Osteoblast (primary cell): ENCODE measurements at regions not wholly inside any gene's neighbourhood (a gene's known extent, or its start where the extent isn't known, plus 50 kb on each side); places are given as distances from the start of the nearest gene placed in this dataset.
A peak's percentile ranks its signal among the peaks of the same experiment; 100 is the strongest.
"Not testable (repeated sequence)": the region's sequence is repeated elsewhere in the genome, so short reads cannot be mapped to it uniquely, and the experiment has no call there.

Source experiments
- DNase-seq: peaks from one replicate; pipeline ENCODE4 v3.0.0; 2011; ENCODE audit warnings: low spot score, mixed read lengths; ENCODE audit not compliant: insufficient read length; ENCODE audit errors: missing footprints
- H2AFZ ChIP-seq: 2 replicates; pipeline ENCODE4 v1.6.0; 2011; ENCODE audit warnings: mild to moderate bottlenecking, low read length
- H3K27ac ChIP-seq: 2 replicates; pipeline ENCODE4 v1.5.1; 2011; ENCODE audit warnings: mild to moderate bottlenecking, low read depth, low read length, moderate library complexity
- H3K27me3 ChIP-seq: 2 replicates; pipeline ENCODE4 v1.6.0; 2012; ENCODE audit warnings: mild to moderate bottlenecking, control low read depth, inconsistent platforms, low read length, moderate library complexity; ENCODE audit not compliant: insufficient read depth
- H3K36me3 ChIP-seq: 2 replicates; pipeline ENCODE4 v1.5.1; 2011; ENCODE audit warnings: mild to moderate bottlenecking, low read length, control low read depth, moderate library complexity; ENCODE audit not compliant: insufficient read depth
- H3K4me1 ChIP-seq: 2 replicates; pipeline ENCODE4 v1.5.1; 2011; ENCODE audit warnings: mild to moderate bottlenecking, low read length, control low read depth, moderate library complexity; ENCODE audit not compliant: insufficient read depth
- H3K4me2 ChIP-seq: 2 replicates; pipeline ENCODE4 v1.6.0; 2011; ENCODE audit warnings: mild to moderate bottlenecking, low read length; ENCODE audit not compliant: insufficient read depth
- H3K4me3 ChIP-seq: fragments of 200-600 bp; sonication (generic); 3 replicates; pipeline ENCODE4 v1.5.1; 2012; ENCODE audit warnings: mild to moderate bottlenecking, low read length, inconsistent platforms; ENCODE audit not compliant: insufficient read depth
- H3K79me2 ChIP-seq: 2 replicates; pipeline ENCODE4 v1.6.0; 2012; ENCODE audit warnings: mild to moderate bottlenecking, low read length, control low read depth, inconsistent platforms; ENCODE audit not compliant: insufficient read depth
- H3K9me3 ChIP-seq: 2 replicates; pipeline ENCODE4 v1.5.1; 2011; ENCODE audit warnings: low read depth, low read length, control low read depth
- H4K20me1 ChIP-seq: 2 replicates; pipeline ENCODE4 v1.6.0; 2012; ENCODE audit warnings: mild to moderate bottlenecking, low read length, control low read depth; ENCODE audit not compliant: insufficient read depth
- TF ChIP-seq, protein P1 (sequence below): IDR thresholded peaks from 2 replicates; pipeline ENCODE4 v1.5.1; 2011; ENCODE audit warnings: mild to moderate bottlenecking, low read depth, low read length, moderate library complexity; ENCODE audit errors: extremely low read depth

DNA sequence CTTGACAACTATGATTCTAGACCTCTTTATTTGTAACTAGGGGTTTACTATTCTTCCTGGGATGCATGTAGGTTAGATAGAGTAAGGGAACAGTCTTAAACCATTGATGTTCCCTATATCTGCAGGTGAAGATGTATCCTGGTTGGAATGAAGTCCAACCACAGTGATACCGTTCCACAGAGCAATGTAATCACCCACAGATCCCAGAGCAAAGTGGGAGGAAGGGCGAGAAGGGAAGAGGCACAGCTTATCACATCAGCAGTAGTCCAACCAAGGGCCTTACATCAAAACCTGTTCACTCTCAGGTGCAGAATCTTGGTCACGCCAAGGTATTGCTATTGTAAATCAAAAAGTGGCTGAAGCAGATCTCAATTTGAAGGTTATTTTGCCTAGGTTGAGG, 61.8 kb upstream of the LIPC start:
- Histone ChIP-seq H3K27me3 (peaks cover under 1% of the 10 kb centered on the region), H2AFZ (peak overlapping the region; percentile 83), H3K4me2 (peak overlapping the region; percentile 71), H3K27ac (no peak overlapping the region), H3K79me2 (no peaks in the 10 kb centered on the region), H3K36me3 (no peaks in the 10 kb centered on the region), H3K4me1 (peaks cover 12% of the 10 kb centered on the region), H3K9me3 (no peaks in the 10 kb centered on the region), H3K4me3 (peak overlapping the region; percentile 62), H4K20me1 (no peaks in the 10 kb centered on the region)
- DNase-seq: no peak
- TF ChIP-seq, protein P1, sequence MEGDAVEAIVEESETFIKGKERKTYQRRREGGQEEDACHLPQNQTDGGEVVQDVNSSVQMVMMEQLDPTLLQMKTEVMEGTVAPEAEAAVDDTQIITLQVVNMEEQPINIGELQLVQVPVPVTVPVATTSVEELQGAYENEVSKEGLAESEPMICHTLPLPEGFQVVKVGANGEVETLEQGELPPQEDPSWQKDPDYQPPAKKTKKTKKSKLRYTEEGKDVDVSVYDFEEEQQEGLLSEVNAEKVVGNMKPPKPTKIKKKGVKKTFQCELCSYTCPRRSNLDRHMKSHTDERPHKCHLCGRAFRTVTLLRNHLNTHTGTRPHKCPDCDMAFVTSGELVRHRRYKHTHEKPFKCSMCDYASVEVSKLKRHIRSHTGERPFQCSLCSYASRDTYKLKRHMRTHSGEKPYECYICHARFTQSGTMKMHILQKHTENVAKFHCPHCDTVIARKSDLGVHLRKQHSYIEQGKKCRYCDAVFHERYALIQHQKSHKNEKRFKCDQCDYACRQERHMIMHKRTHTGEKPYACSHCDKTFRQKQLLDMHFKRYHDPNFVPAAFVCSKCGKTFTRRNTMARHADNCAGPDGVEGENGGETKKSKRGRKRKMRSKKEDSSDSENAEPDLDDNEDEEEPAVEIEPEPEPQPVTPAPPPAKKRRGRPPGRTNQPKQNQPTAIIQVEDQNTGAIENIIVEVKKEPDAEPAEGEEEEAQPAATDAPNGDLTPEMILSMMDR: no peak

DNA sequence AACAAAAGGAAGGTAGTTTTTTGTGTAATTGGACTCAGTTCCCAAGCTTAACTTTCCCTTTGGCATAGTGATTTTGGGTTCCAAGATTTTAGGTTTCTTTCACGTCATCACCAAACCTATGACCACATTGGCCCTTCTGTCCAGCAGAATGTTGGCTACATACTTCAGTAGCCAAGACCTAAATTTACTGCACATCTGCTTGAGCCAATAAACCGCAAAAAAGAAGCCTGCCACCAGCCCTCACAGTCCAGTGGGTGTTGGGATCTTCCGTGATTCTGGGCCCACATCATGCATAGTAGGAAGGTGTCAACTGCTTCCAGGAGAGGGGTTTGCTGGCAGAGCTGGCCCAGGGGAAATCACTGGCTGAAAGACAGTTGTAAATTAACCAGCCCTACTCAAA, 57.6 kb upstream of the LIPC start:
- no peaks in the 10 kb centered on the region for H3K79me2 ChIP-seq
- DNase-seq: no peak
- H3K4me3 ChIP-seq: no peak overlapping the region
- H3K4me2 ChIP-seq: no peak overlapping the region
- no peak overlapping the region for H3K27ac ChIP-seq
- no peaks in the 10 kb centered on the region for H3K9me3 ChIP-seq
- TF ChIP-seq, protein P1: no peak
- no peaks in the 10 kb centered on the region for H4K20me1 ChIP-seq
- no peaks in the 10 kb centered on the region for H3K36me3 ChIP-seq
- H2AFZ ChIP-seq: no peak overlapping the region
- H3K4me1 ChIP-seq: peaks cover 13% of the 10 kb centered on the region
- no peaks in the 10 kb centered on the region for H3K27me3 ChIP-seq

DNA sequence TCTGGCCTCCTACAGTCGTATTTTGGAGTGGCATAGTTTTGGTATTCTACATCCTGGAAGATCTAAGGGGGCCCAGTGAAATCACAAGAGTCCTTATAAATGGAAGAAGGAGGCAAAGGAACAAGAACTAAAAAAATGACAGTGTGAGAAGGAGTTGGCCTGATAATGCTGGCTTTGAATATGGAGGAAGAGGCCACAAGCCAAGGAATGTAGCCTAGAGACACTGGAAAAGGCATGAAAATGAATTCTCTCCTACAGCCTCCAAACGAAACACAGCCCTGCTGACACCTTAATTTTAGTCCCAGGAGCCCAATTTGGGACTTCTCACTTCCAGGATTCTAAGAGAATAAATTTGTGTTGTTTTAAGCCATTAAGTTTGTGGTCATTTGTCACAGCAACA, 54.6 kb upstream of the LIPC start:
- H3K36me3 ChIP-seq: no peaks in the 10 kb centered on the region
- H4K20me1 ChIP-seq: no peaks in the 10 kb centered on the region
- H3K4me3 ChIP-seq: no peak overlapping the region
- H3K27me3 ChIP-seq: no peaks in the 10 kb centered on the region
- H2AFZ ChIP-seq: no peak overlapping the region
- no peak for DNase-seq
- no peak overlapping the region for H3K27ac ChIP-seq
- H3K4me1 ChIP-seq: peaks cover 4% of the 10 kb centered on the region
- H3K79me2 ChIP-seq: no peaks in the 10 kb centered on the region
- TF ChIP-seq, protein P1: no peak
- no peak overlapping the region for H3K4me2 ChIP-seq
- H3K9me3 ChIP-seq: no peaks in the 10 kb centered on the region

DNA sequence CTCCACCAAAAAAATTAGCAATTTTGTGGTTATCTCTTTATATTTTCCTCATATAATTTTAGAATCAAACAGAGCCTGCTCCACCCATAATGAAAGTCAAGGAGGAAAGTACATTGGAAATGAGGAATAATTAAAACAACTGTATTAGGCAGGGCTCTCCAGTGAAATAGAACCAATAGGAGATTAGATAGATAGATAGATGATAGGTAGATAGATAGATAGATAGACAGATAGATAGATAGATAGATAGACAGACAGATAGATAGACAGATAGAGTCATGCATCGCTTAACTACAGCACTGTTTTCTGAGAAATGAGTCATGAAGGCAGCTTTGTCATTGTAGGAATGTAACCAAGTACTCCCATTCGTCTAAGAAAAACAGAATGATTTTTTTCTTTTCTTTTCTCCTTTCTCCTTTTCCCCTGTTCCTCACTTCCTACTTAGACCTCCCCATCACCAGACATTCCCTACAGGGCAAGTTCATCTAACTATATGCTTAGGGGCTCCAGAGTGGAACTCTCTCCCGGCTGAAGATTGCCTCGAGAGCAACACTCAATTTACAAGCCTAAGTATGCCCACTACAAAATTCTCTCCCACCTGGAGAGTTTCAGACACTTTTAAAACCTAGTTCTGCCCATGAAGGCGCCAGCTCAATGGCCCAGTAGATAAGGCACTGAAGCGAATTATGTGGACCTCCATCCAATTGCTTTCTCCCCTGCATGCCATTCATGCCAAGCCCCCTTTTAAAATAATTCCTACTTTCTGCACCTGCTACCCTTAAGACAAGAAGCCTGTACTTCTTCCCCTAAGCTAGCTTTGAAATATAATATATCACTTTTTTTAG, 53.3 kb upstream of the LIPC start:
- TF ChIP-seq, protein P1: no peak
- no peak overlapping the region for H3K4me3 ChIP-seq
- H3K79me2 ChIP-seq: no peaks in the 10 kb centered on the region
- peak; percentile 39 for DNase-seq
- H2AFZ ChIP-seq: no peak overlapping the region
- H3K4me2 ChIP-seq: peak overlapping the region; percentile 41
- H3K4me1 ChIP-seq: peaks cover 4% of the 10 kb centered on the region
- H3K36me3 ChIP-seq: no peaks in the 10 kb centered on the region
- no peaks in the 10 kb centered on the region for H3K27me3 ChIP-seq
- no peaks in the 10 kb centered on the region for H4K20me1 ChIP-seq
- no peaks in the 10 kb centered on the region for H3K9me3 ChIP-seq
- H3K27ac ChIP-seq: no peak overlapping the region

DNA sequence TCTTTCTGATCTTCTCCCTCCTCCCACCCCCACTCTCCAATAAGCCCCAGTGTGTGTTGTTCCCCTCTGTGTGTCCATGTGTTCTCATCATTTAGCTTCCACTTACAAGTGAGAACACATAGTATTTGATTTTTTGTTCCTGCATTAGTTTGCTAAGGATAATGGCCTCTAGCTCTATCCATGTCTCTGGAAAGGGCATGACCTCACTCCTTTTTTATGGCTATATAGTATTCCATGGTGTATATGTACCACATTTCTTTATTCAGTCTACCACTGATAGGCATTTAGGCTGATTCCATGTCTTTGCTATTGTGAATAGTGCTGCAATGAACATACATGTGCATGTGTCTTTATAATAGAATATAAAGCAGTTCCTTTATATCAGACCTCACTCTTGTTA, 52.3 kb upstream of the LIPC start:
- not testable (repeated sequence) for H2AFZ ChIP-seq, H3K4me1 ChIP-seq, H3K27me3 ChIP-seq, H3K9me3 ChIP-seq, H3K27ac ChIP-seq, H3K79me2 ChIP-seq, H3K36me3 ChIP-seq, H4K20me1 ChIP-seq, H3K4me3 ChIP-seq, H3K4me2 ChIP-seq, DNase-seq
